ENCODE measurements at regions not wholly inside any gene's neighbourhood (a gene's known extent, or its start where the extent isn't known, plus 50 kb on each side); places are given as distances from the start of the nearest gene placed in this dataset.
"Not testable (repeated sequence)": the region's sequence is repeated elsewhere in the genome, so short reads cannot be mapped to it uniquely, and the experiment has no call there.

- DNase-seq (ENCODE audit: low read depth), result not testable (repeated sequence)
Measured at GRCh38 chr11:67940440-67940839, 63.5 kb downstream of the UNC93B1 start.

- DNase-seq (ENCODE audit: low read depth), result not testable (repeated sequence)
Measured at GRCh38 chr11:67938964-67939363, 64.9 kb downstream of the UNC93B1 start.

GRCh38 chr11:67938371-67938770 lies 65.5 kb downstream of the UNC93B1 start:
- DNase-seq (ENCODE audit: low read depth), result not testable (repeated sequence)

GRCh38 chr11:67923565-67923964 lies 80.3 kb downstream of the UNC93B1 start:
- DNase-seq (ENCODE audit: low read depth), result not testable (repeated sequence)

- DNase-seq (ENCODE audit: low read depth), result not testable (repeated sequence)
Measured at GRCh38 chr11:67920546-67920945, 83.4 kb downstream of the UNC93B1 start.

GRCh38 chr11:67912184-67912583 lies 91.7 kb downstream of the UNC93B1 start:
- not testable (repeated sequence) for DNase-seq (ENCODE audit: low read depth)

- not testable (repeated sequence) for DNase-seq (ENCODE audit: low read depth)
Measured at GRCh38 chr11:67911211-67911610, 92.7 kb downstream of the UNC93B1 start.

GRCh38 chr11:67910803-67911202 lies 93.1 kb downstream of the UNC93B1 start:
- not testable (repeated sequence) for DNase-seq (ENCODE audit: low read depth)

GRCh38 chr11:67906969-67907368 lies 96.9 kb downstream of the UNC93B1 start:
- DNase-seq (ENCODE audit: low read depth), result not testable (repeated sequence)

- DNase-seq (ENCODE audit: low read depth), result not testable (repeated sequence)
Measured at GRCh38 chr11:67899462-67899861, 104.4 kb downstream of the UNC93B1 start.

- DNase-seq (ENCODE audit: low read depth), result not testable (repeated sequence)
Measured at GRCh38 chr11:67893487-67893886, 110.4 kb downstream of the UNC93B1 start.

- not testable (repeated sequence) for DNase-seq (ENCODE audit: low read depth)
Measured at GRCh38 chr11:67889646-67890045, 114.3 kb downstream of the UNC93B1 start.

GRCh38 chr11:67888056-67888455 lies 115.8 kb downstream of the UNC93B1 start:
- not testable (repeated sequence) for DNase-seq (ENCODE audit: low read depth)

- not testable (repeated sequence) for DNase-seq (ENCODE audit: low read depth)
Measured at GRCh38 chr11:67886672-67887071, 117.2 kb downstream of the UNC93B1 start.

- not testable (repeated sequence) for DNase-seq (ENCODE audit: low read depth)
Measured at GRCh38 chr11:67886207-67886606, 117.7 kb downstream of the UNC93B1 start.

GRCh38 chr11:67885574-67885973 lies 118.3 kb downstream of the UNC93B1 start:
- not testable (repeated sequence) for DNase-seq (ENCODE audit: low read depth)

GRCh38 chr11:67884761-67885558 lies 118.9 kb downstream of the UNC93B1 start:
- DNase-seq (ENCODE audit: low read depth), result not testable (repeated sequence)

GRCh38 chr11:67884073-67884757 lies 119.7 kb downstream of the UNC93B1 start:
- not testable (repeated sequence) for DNase-seq (ENCODE audit: low read depth)

GRCh38 chr11:67882304-67882703 lies 121.6 kb downstream of the UNC93B1 start:
- not testable (repeated sequence) for DNase-seq (ENCODE audit: low read depth)

GRCh38 chr11:67881836-67882235 lies 122.1 kb downstream of the UNC93B1 start:
- DNase-seq (ENCODE audit: low read depth), result not testable (repeated sequence)

- not testable (repeated sequence) for DNase-seq (ENCODE audit: low read depth)
Measured at GRCh38 chr11:67880594-67881196, 123.2 kb downstream of the UNC93B1 start.

GRCh38 chr11:67878666-67879065 lies 125.2 kb downstream of the UNC93B1 start:
- DNase-seq (ENCODE audit: low read depth), result not testable (repeated sequence)

GRCh38 chr11:67877316-67877715 lies 126.6 kb downstream of the UNC93B1 start:
- not testable (repeated sequence) for DNase-seq (ENCODE audit: low read depth)

Measured in stimulated activated CD8-positive, alpha-beta memory T cell treated with anti-CD3 and anti-CD28 coated beads, Interleukin-4, amount 100 ng/mL, for 24 hours (primary cell).